Tibial nerve (tissue), 4 donors: ENCODE measurements at regions not wholly inside any gene's neighbourhood (a gene's known extent, or its start where the extent isn't known, plus 50 kb on each side); places are given as distances from the start of the nearest gene placed in this dataset.

Source experiments
- CTCF ChIP-seq, 5 experiments: fragments of 200-600 bp in 3 of 5; fragments of 450-650 bp in 2 of 5; sonication (generic) in 3 of 5; IDR thresholded peaks; one replicate each; pipeline ENCODE4 v1.5.1; 2016 to 2019; ENCODE audit warnings: antibody characterized with exemption in 5 of 5, mild to moderate bottlenecking in 3 of 5, moderate library complexity in 2 of 5
- EP300 ChIP-seq, 2 donors: sonication (generic); formaldehyde crosslinking; IDR thresholded peaks; one replicate each; pipeline ENCODE4 v1.6.1; 2017; ENCODE audit warnings: antibody characterized with exemption in 2 of 2, mild to moderate bottlenecking in 1 of 2
- POLR2A ChIP-seq, 2 donors: fragments of 450-650 bp; IDR thresholded peaks; one replicate each; pipeline ENCODE4 v1.6.1; 2017; ENCODE audit warnings: antibody characterized with exemption in 2 of 2, mild to moderate bottlenecking in 2 of 2, moderate library complexity in 2 of 2

GRCh38 chrX:73987166-73987565 is 134.7 kb upstream of the XIST start:
- no peak for TF ChIP-seq CTCF (IDR thresholded peaks at IDR 0.05)
- TF ChIP-seq POLR2A (IDR thresholded peaks at IDR 0.05), result no peak
- no peak for TF ChIP-seq EP300 (IDR thresholded peaks at IDR 0.05)
